Activated T-cell treated with anti-CD3 and anti-CD28 coated beads, Interleukin-2, amount 50 U/mL, for 1 hour (primary cell): ENCODE measurements at regions not wholly inside any gene's neighbourhood (a gene's known extent, or its start where the extent isn't known, plus 50 kb on each side); places are given as distances from the start of the nearest gene placed in this dataset.

Source experiments
- DNase-seq: peaks from one replicate; pipeline ENCODE4 v3.0.0-alpha.2; 2020

- no peak for DNase-seq
These were observed 748.2 kb upstream of the ADAMTS5 start for GRCh38 chr21:27715131-27715530.

GRCh38 chr21:27713154-27714109, 746.5 kb upstream of the ADAMTS5 start:
- no peak for DNase-seq

- DNase-seq: no peak
These were observed 737.8 kb upstream of the ADAMTS5 start for GRCh38 chr21:27704567-27705166.

- DNase-seq: no peak
These were observed 736.9 kb upstream of the ADAMTS5 start for GRCh38 chr21:27703791-27704190.

- DNase-seq: peak; percentile 40
These were observed 734.2 kb upstream of the ADAMTS5 start for GRCh38 chr21:27700974-27701614.

- no peak for DNase-seq
These were observed 728.4 kb upstream of the ADAMTS5 start for GRCh38 chr21:27695246-27695645.

GRCh38 chr21:27694667-27695066, 727.8 kb upstream of the ADAMTS5 start:
- no peak for DNase-seq

GRCh38 chr21:27693376-27693775, 726.5 kb upstream of the ADAMTS5 start:
- no peak for DNase-seq

GRCh38 chr21:27691516-27691915, 724.6 kb upstream of the ADAMTS5 start:
- DNase-seq: no peak

GRCh38 chr21:27691006-27691405, 724.1 kb upstream of the ADAMTS5 start:
- no peak for DNase-seq

GRCh38 chr21:27690426-27690825, 723.5 kb upstream of the ADAMTS5 start:
- DNase-seq: no peak

- no peak for DNase-seq
These were observed 721.9 kb upstream of the ADAMTS5 start for GRCh38 chr21:27688773-27689172.

- no peak for DNase-seq
These were observed 716.4 kb upstream of the ADAMTS5 start for GRCh38 chr21:27683292-27683691.

- DNase-seq: no peak
These were observed 715.0 kb upstream of the ADAMTS5 start for GRCh38 chr21:27681841-27682240.

GRCh38 chr21:27681038-27681437, 714.1 kb upstream of the ADAMTS5 start:
- DNase-seq: no peak

GRCh38 chr21:27680181-27680580, 713.3 kb upstream of the ADAMTS5 start:
- no peak for DNase-seq

GRCh38 chr21:27678511-27678910, 711.6 kb upstream of the ADAMTS5 start:
- no peak for DNase-seq

- DNase-seq: no peak
These were observed 710.7 kb upstream of the ADAMTS5 start for GRCh38 chr21:27677546-27677945.

- no peak for DNase-seq
These were observed 708.4 kb upstream of the ADAMTS5 start for GRCh38 chr21:27675306-27675705.

- DNase-seq: no peak
These were observed 707.2 kb upstream of the ADAMTS5 start for GRCh38 chr21:27674041-27674615.

GRCh38 chr21:27673581-27673980, 706.7 kb upstream of the ADAMTS5 start:
- no peak for DNase-seq

GRCh38 chr21:27671207-27671606, 704.3 kb upstream of the ADAMTS5 start:
- DNase-seq: no peak

- DNase-seq: no peak
These were observed 686.6 kb upstream of the ADAMTS5 start for GRCh38 chr21:27653481-27653880.
